ENCODE measurements at regions not wholly inside any gene's neighbourhood (a gene's known extent, or its start where the extent isn't known, plus 50 kb on each side); places are given as distances from the start of the nearest gene placed in this dataset.

DNA sequence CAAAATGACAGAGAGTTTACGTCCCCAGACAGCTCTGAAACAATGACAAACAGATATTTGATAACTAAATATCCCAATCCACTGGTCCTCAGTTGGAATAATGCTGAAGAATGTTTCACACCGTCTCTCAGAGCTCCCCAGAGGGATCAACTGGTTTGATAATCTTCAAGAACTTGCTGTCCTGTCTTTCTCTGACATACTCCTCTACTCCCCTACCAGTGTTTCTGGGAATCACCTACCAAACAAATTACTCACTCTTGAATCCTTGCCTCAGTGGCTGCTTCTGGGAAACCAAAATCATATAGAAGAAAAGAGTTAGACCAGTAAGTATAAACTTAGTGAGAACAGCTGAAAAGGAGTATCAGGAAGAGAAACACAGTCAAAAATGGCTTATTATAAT, 469.7 kb upstream of the JAG1 start:
- ChIA-PET RAD21 (ENCODE audit: unreplicated experiment) (no interaction called here), POLR2A (no interaction called here), CTCF (no interaction called here), SMC1A (ENCODE audit: uncharacterized antibody, unreplicated experiment) (interaction anchor here (1.0 kb wide), 1 partner anchor 13 kb away, joined by 4 read pairs; no protein-coding TSS in a partner anchor)
- Histone ChIP-seq H3K36me3 (ENCODE audit: control insufficient read depth in 2 of 2, insufficient read depth in 2 of 2, low read length in 1 of 2) (no peaks in the 10 kb centered on the region), H2AFZ (ENCODE audit: control insufficient read depth, low read depth, low read length) (no peak overlapping the region), H3K4me1 (ENCODE audit: control insufficient read depth, insufficient read depth, low read length) (no peaks in the 10 kb centered on the region), H4K20me1 (ENCODE audit: control insufficient read depth, insufficient read depth) (no peaks in the 10 kb centered on the region), H3K4me2 (ENCODE audit: control insufficient read depth, insufficient read depth) (no peak overlapping the region), H3K9ac (ENCODE audit: control insufficient read depth, insufficient read depth, low read length) (no peak overlapping the region), H3K27me3 (replicated peaks in 1 of 2; ENCODE audit: control insufficient read depth in 2 of 2, insufficient read depth in 2 of 2, low read length in 1 of 2) (no peaks in the 10 kb centered on the region), H3K79me2 (ENCODE audit: control insufficient read depth, insufficient read depth, low read length) (no peaks in the 10 kb centered on the region), H3K27ac (ENCODE audit: control insufficient read depth, insufficient read depth) (no peak overlapping the region), H3K4me3 (no peak overlapping the region), H3K9me3 (replicated peaks; ENCODE audit: control insufficient read depth, insufficient read depth, low read length) (no peaks in the 10 kb centered on the region)
- WGBS (ENCODE audit: insufficient coverage, insufficient replicate concordance, low lambda C conversion rate, missing lambda C conversion rate), result 7% methylated on average over 2 of the region's 2 CpGs
- DNase-seq (ENCODE audit: low read depth, low spot score) (no peak), FAIRE-seq (no peak), ATAC-seq (no peak)
- TF ChIP-seq CHD4 (IDR thresholded peaks at IDR 0.05) (no peak), MTA2 (IDR thresholded peaks at IDR 0.05; ENCODE audit: low read depth) (no peak), LARP7 (IDR thresholded peaks at IDR 0.05) (no peak)
- TF ChIP-seq, protein P1, sequence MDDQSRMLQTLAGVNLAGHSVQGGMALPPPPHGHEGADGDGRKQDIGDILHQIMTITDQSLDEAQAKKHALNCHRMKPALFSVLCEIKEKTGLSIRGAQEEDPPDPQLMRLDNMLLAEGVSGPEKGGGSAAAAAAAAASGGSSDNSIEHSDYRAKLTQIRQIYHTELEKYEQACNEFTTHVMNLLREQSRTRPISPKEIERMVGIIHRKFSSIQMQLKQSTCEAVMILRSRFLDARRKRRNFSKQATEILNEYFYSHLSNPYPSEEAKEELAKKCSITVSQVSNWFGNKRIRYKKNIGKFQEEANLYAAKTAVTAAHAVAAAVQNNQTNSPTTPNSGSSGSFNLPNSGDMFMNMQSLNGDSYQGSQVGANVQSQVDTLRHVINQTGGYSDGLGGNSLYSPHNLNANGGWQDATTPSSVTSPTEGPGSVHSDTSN (IDR thresholded peaks at IDR 0.05; ENCODE audit: insufficient replicate concordance, low read depth, low read length), result no peak
- intact Hi-C loops (cut with micrococcal nuclease; ENCODE audit: unreplicated experiment) (no loop called here), in situ Hi-C loops (cut with MboI) (no loop called here)
- no TSS peak for BruUV-seq (replicated peaks)

DNA sequence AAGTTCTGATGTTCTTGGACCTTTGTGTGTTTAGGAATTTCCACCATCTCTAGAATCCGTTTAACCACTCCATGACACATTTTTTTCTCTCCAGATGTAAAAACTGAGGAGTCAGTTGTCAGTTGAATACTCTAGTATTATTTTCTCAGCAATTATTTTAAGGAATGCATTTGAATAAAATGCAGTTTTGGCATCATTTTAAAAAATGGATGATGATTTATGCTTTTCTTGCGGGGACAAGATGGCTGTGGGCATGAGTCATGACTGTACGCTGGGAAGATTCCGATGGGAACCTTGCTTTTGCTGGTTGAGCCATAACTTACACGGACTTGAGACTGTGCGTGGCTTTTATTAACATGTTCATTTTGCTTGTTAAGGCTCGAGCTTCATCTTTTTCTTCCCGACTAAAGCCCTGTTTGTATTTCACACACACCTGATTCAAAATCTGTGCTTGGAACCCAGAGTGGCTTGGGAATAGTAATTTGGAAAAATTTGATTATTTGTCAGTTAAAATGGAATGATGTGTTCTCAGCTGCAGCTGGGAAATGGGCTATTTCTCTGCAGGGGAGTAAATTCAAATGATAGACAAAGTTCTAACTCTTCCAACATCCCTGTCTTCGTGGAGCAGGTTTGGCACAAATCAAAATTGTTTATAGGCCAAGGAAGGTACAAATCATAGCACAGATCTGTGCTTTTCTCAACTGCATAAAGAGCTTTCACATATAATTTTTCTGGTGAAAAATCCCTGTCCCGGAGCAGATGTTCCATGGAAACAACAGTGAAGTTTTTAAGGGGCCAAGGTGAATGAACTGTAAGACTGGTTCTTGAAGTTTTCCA, 470.5 kb upstream of the JAG1 start:
- WGBS (ENCODE audit: insufficient coverage, insufficient replicate concordance, low lambda C conversion rate, missing lambda C conversion rate), result 15% methylated on average over 9 of the region's 10 CpGs
- Histone ChIP-seq H3K9me3 (replicated peaks; ENCODE audit: control insufficient read depth, insufficient read depth, low read length) (no peaks in the 10 kb centered on the region), H3K79me2 (ENCODE audit: control insufficient read depth, insufficient read depth, low read length) (no peaks in the 10 kb centered on the region), H3K27ac (ENCODE audit: control insufficient read depth, insufficient read depth) (no peak overlapping the region), H2AFZ (ENCODE audit: control insufficient read depth, low read depth, low read length) (no peak overlapping the region), H3K4me2 (ENCODE audit: control insufficient read depth, insufficient read depth) (no peak overlapping the region), H3K27me3 (replicated peaks in 1 of 2; ENCODE audit: control insufficient read depth in 2 of 2, insufficient read depth in 2 of 2, low read length in 1 of 2) (no peaks in the 10 kb centered on the region), H3K4me3 (no peak overlapping the region), H3K36me3 (ENCODE audit: control insufficient read depth in 2 of 2, insufficient read depth in 2 of 2, low read length in 1 of 2) (no peaks in the 10 kb centered on the region), H3K4me1 (ENCODE audit: control insufficient read depth, insufficient read depth, low read length) (no peaks in the 10 kb centered on the region), H3K9ac (ENCODE audit: control insufficient read depth, insufficient read depth, low read length) (no peak overlapping the region), H4K20me1 (ENCODE audit: control insufficient read depth, insufficient read depth) (no peaks in the 10 kb centered on the region)
- ChIA-PET SMC1A (ENCODE audit: uncharacterized antibody, unreplicated experiment) (interaction anchor here (1.1 kb wide), 1 partner anchor 122 kb away, joined by 3 read pairs; no protein-coding TSS in a partner anchor), CTCF (interaction anchor here (0.5 kb wide), 1 partner anchor 204 kb away, joined by 3 read pairs; no protein-coding TSS in a partner anchor), RAD21 (ENCODE audit: unreplicated experiment) (interaction anchor here (0.5 kb wide), 1 partner anchor 374 kb away, joined by 3 read pairs; no protein-coding TSS in a partner anchor), POLR2A (no interaction called here)
- FAIRE-seq, result no peak
- intact Hi-C loops (cut with micrococcal nuclease; ENCODE audit: unreplicated experiment), result no loop called here
- no TSS peak for BruUV-seq (replicated peaks)
- in situ Hi-C loops (cut with MboI), result no loop called here
- no peak for ATAC-seq
- DNase-seq (ENCODE audit: low read depth, low spot score), result no peak
- TF ChIP-seq CHD2 (IDR thresholded peaks at IDR 0.05; ENCODE audit: borderline replicate concordance, low read depth, low read length) (no peak), TCF12 (IDR thresholded peaks at IDR 0.05; ENCODE audit: low read depth, low read length) (no peak), ZNF622 (IDR thresholded peaks at IDR 0.05) (no peak), MTA3 (IDR thresholded peaks at IDR 0.05; ENCODE audit: borderline replicate concordance, low read length) (no peak), RAD51 (IDR thresholded peaks at IDR 0.05) (no peak), JUND (IDR thresholded peaks at IDR 0.05; ENCODE audit: low read depth, low read length) (no peak), NR2F1 (conservative IDR thresholded peaks at IDR 0.05) (no peak)
- TF ChIP-seq, protein P2, sequence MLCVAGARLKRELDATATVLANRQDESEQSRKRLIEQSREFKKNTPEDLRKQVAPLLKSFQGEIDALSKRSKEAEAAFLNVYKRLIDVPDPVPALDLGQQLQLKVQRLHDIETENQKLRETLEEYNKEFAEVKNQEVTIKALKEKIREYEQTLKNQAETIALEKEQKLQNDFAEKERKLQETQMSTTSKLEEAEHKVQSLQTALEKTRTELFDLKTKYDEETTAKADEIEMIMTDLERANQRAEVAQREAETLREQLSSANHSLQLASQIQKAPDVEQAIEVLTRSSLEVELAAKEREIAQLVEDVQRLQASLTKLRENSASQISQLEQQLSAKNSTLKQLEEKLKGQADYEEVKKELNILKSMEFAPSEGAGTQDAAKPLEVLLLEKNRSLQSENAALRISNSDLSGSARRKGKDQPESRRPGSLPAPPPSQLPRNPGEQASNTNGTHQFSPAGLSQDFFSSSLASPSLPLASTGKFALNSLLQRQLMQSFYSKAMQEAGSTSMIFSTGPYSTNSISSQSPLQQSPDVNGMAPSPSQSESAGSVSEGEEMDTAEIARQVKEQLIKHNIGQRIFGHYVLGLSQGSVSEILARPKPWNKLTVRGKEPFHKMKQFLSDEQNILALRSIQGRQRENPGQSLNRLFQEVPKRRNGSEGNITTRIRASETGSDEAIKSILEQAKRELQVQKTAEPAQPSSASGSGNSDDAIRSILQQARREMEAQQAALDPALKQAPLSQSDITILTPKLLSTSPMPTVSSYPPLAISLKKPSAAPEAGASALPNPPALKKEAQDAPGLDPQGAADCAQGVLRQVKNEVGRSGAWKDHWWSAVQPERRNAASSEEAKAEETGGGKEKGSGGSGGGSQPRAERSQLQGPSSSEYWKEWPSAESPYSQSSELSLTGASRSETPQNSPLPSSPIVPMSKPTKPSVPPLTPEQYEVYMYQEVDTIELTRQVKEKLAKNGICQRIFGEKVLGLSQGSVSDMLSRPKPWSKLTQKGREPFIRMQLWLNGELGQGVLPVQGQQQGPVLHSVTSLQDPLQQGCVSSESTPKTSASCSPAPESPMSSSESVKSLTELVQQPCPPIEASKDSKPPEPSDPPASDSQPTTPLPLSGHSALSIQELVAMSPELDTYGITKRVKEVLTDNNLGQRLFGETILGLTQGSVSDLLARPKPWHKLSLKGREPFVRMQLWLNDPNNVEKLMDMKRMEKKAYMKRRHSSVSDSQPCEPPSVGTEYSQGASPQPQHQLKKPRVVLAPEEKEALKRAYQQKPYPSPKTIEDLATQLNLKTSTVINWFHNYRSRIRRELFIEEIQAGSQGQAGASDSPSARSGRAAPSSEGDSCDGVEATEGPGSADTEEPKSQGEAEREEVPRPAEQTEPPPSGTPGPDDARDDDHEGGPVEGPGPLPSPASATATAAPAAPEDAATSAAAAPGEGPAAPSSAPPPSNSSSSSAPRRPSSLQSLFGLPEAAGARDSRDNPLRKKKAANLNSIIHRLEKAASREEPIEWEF (IDR thresholded peaks at IDR 0.05; ENCODE audit: insufficient replicate concordance, low read depth, low read length), result no peak

All from GM12878 (cell line).